ENCODE measurements at regions not wholly inside any gene's neighbourhood (a gene's known extent, or its start where the extent isn't known, plus 50 kb on each side); places are given as distances from the start of the nearest gene placed in this dataset.

GRCh38 chr2:19219060-19219459, 139.4 kb downstream of the OSR1 start:
- Histone ChIP-seq H3K36me3 (ENCODE audit: control insufficient read depth, insufficient read depth, low read length) (no peaks in the 10 kb centered on the region), H3K79me2 (ENCODE audit: control insufficient read depth, insufficient read depth, low read length) (no peaks in the 10 kb centered on the region), H3K4me1 (replicated peaks in 1 of 2; ENCODE audit: control insufficient read depth in 2 of 2, insufficient read depth in 2 of 2, low read length in 2 of 2) (no peaks in the 10 kb centered on the region), H3K9ac (ENCODE audit: insufficient read depth in 1 of 2, low read depth in 2 of 2, low read length in 2 of 2) (no peak overlapping the region), H3K27me3 (ENCODE audit: control insufficient read depth in 2 of 2, insufficient read depth in 2 of 2, low read length in 2 of 2) (no peaks in the 10 kb centered on the region), H3K9me3 (replicated peaks; ENCODE audit: control insufficient read depth, insufficient read depth, low read depth, low read length) (no peaks in the 10 kb centered on the region), H3K4me3 (no peak overlapping the region), H4K20me1 (replicated peaks; ENCODE audit: control insufficient read depth, insufficient read depth, low read length) (no peaks in the 10 kb centered on the region), H3K9me1 (ENCODE audit: control insufficient read depth, insufficient read depth, low read length) (no peaks in the 10 kb centered on the region), H3K4me2 (ENCODE audit: insufficient read depth, low read length) (no peak overlapping the region), H2AFZ (ENCODE audit: low read depth, low read length) (no peak overlapping the region), H3K27ac (ENCODE audit: extremely low read depth, low read depth, low read length) (no peak overlapping the region)
- intact Hi-C loops (cut with micrococcal nuclease) (no loop called here), in situ Hi-C loops (cut with MboI) (no loop called here)
- ATAC-seq (no peak), FAIRE-seq (no peak), DNase-seq (ENCODE audit: extremely low read depth in 1 of 4, low spot score in 3 of 4) (no peak)
- ChIA-PET CTCF (ENCODE audit: low intra/inter-chr PET ratio) (no interaction called here), POLR2A (no interaction called here)
- no TSS peak for BruUV-seq (replicated peaks)
- 0% methylated on average over 2 of the region's 2 CpGs for WGBS (ENCODE audit: insufficient coverage, low coverage, missing lambda C conversion rate)
- no peak for TF ChIP-seq RNF219 (CRISPR knock-in tag; IDR thresholded peaks at IDR 0.05)
- no peak for TF ChIP-seq DMBX1 (CRISPR knock-in tag; IDR thresholded peaks at IDR 0.05; ENCODE audit: borderline replicate concordance)
- no peak for TF ChIP-seq ZNF140 (CRISPR knock-in tag; IDR thresholded peaks at IDR 0.05)
- no peak for TF ChIP-seq ZNF561 (CRISPR knock-in tag; conservative IDR thresholded peaks at IDR 0.05)
- no peak for TF ChIP-seq THAP7 (CRISPR knock-in tag; IDR thresholded peaks at IDR 0.05)
- no peak for TF ChIP-seq CLOCK (CRISPR knock-in tag; IDR thresholded peaks at IDR 0.05; ENCODE audit: borderline replicate concordance)
- no peak for TF ChIP-seq HDAC2 (IDR thresholded peaks at IDR 0.05)
- TF ChIP-seq ZNF280B (CRISPR knock-in tag; IDR thresholded peaks at IDR 0.05), result no peak
- no peak for TF ChIP-seq SRSF1 (IDR thresholded peaks at IDR 0.05; ENCODE audit: low read depth, low read length)
- no peak for TF ChIP-seq MCM7 (IDR thresholded peaks at IDR 0.05)
- TF ChIP-seq NR2F6 (CRISPR knock-in tag; IDR thresholded peaks at IDR 0.05), result no peak
- TF ChIP-seq ZNF232 (CRISPR knock-in tag; IDR thresholded peaks at IDR 0.05), result no peak
- no peak for TF ChIP-seq MAFG (tag; conservative IDR thresholded peaks at IDR 0.05)
- no peak for TF ChIP-seq PBX2 (CRISPR knock-in tag; IDR thresholded peaks at IDR 0.05; ENCODE audit: low read depth)
- TF ChIP-seq PBX2 (tag; conservative IDR thresholded peaks at IDR 0.05; ENCODE audit: low read depth), result no peak
